ENCODE measurements at regions not wholly inside any gene's neighbourhood (a gene's known extent, or its start where the extent isn't known, plus 50 kb on each side); places are given as distances from the start of the nearest gene placed in this dataset.

DNA sequence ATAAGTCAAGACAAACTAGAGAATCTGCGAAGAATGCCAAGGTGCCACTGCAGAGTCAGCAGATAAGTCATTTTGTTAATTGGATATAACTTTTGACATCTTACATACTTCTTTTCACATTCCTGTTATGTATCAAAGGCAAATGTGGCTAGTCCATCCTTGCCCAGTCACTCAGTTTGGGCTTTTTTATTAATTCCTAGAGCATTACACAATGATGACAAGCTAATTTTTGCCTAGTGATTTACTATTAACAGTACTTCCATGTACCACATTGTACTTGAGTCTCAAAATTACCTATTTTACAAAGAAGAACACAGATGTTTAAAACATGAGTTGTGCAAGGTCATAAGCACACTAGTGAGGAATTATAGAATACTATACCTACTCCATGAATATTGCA, 680.8 kb downstream of the DNAH5 start:
- TF ChIP-seq CTCF (IDR thresholded peaks at IDR 0.05; ENCODE audit: insufficient read depth, low read depth, low read length) = no peak

GRCh38 chr5:13253111-13253510, 691.4 kb downstream of the DNAH5 start:
- H3K4me3 ChIP-seq (ENCODE audit: low read depth, low read length) = no peak overlapping the region
- no peak for DNase-seq (ENCODE audit: low read depth)
- no peak for TF ChIP-seq CTCF (IDR thresholded peaks at IDR 0.05; ENCODE audit: insufficient read depth, low read depth, low read length)

More for the DNA sequence above, 680.8 kb downstream of the DNAH5 start:
- no peak for DNase-seq (ENCODE audit: low read depth)
- no peak overlapping the region for H3K4me3 ChIP-seq (ENCODE audit: low read depth, low read length)

- no peak overlapping the region for H3K4me3 ChIP-seq (ENCODE audit: low read depth, low read length)
- no peak for DNase-seq (ENCODE audit: low read depth)
- no peak for TF ChIP-seq CTCF (IDR thresholded peaks at IDR 0.05; ENCODE audit: insufficient read depth, low read depth, low read length)
Observed at GRCh38 chr5:13252699-13253098, 691.8 kb downstream of the DNAH5 start.

- no peak for DNase-seq (ENCODE audit: low read depth)
- H3K4me3 ChIP-seq (ENCODE audit: low read depth, low read length) = no peak overlapping the region
- no peak for TF ChIP-seq CTCF (IDR thresholded peaks at IDR 0.05; ENCODE audit: insufficient read depth, low read depth, low read length)
Observed at GRCh38 chr5:13251623-13252376, 692.7 kb downstream of the DNAH5 start.

DNA sequence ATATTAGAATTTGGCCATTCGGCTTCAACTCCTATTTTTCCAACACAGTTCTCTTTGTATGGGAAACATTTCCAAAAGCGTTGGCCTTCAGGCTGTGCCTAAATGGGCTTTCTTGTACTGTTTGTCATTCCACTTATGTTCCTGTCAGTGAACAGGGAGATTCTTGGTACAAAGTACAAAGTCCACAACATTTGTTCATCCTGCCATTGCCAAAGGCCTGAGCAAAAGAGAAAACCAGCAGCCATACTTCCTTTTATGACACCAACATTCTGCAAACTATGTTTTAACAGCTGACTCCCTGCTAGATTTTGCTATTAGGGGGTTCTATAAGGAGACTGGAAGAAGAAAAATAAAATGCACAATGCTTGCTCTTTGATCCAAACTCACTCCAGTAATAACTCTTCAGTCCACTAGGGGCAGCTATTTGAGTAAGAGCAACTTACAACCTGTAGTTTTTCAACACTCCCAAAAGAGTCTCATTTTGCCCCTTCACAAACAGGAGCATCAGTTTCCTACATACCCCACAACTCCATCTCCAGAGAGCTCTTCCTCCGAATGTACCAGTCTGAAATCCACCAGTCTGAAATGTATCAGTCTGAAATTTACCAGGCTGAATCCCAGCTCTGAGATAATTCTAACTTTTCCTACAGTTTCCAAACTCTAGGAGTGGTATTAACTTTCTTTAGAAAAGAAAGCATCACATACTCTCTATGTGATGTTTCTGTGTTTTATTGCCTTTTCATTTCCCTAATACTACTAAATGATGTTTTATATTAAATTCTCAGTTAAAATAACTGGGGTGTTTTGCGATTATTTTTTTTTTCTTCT, 693.8 kb downstream of the DNAH5 start:
- TF ChIP-seq CTCF (IDR thresholded peaks at IDR 0.05; ENCODE audit: insufficient read depth, low read depth, low read length) = peak; percentile 35
- no peak for DNase-seq (ENCODE audit: low read depth)
- no peak overlapping the region for H3K4me3 ChIP-seq (ENCODE audit: low read depth, low read length)

- no peak for TF ChIP-seq CTCF (IDR thresholded peaks at IDR 0.05; ENCODE audit: insufficient read depth, low read depth, low read length)
- H3K4me3 ChIP-seq (ENCODE audit: low read depth, low read length) = no peak overlapping the region
- no peak for DNase-seq (ENCODE audit: low read depth)
Observed at GRCh38 chr5:13249854-13250253, 694.6 kb downstream of the DNAH5 start.

All from fibroblast of villous mesenchyme (primary cell).